PFSK-1 (cell line): ENCODE measurements at regions not wholly inside any gene's neighbourhood (a gene's known extent, or its start where the extent isn't known, plus 50 kb on each side); places are given as distances from the start of the nearest gene placed in this dataset.

Source experiments
- POLR2AphosphoS5 ChIP-seq: IDR thresholded peaks from 2 replicates; pipeline ENCODE4 v1.6.1; 2012; ENCODE audit warnings: low read depth, mild to moderate bottlenecking, control low read depth, low read length, moderate library complexity
- SIN3A ChIP-seq: IDR thresholded peaks from 2 replicates; pipeline ENCODE4 v1.6.1; 2012; ENCODE audit warnings: mild to moderate bottlenecking, low read length, moderate library complexity, borderline replicate concordance; ENCODE audit not compliant: insufficient read depth
- TAF1 ChIP-seq: IDR thresholded peaks from 2 replicates; pipeline ENCODE4 v1.6.1; 2012; ENCODE audit warnings: low read length, control low read depth, borderline replicate concordance; ENCODE audit not compliant: insufficient read depth
- TF ChIP-seq, protein P1 (sequence below), 2 experiments: IDR thresholded peaks; 2 replicates each; pipeline versions ENCODE4 v1.6.1 to v1.8.0; 2011 to 2012; ENCODE audit warnings: low read depth in 2 of 2, low read length in 2 of 2, control low read depth in 1 of 2, inconsistent platforms in 1 of 2, mild to moderate bottlenecking in 1 of 2, moderate library complexity in 1 of 2; ENCODE audit not compliant: insufficient read depth in 1 of 2

DNA sequence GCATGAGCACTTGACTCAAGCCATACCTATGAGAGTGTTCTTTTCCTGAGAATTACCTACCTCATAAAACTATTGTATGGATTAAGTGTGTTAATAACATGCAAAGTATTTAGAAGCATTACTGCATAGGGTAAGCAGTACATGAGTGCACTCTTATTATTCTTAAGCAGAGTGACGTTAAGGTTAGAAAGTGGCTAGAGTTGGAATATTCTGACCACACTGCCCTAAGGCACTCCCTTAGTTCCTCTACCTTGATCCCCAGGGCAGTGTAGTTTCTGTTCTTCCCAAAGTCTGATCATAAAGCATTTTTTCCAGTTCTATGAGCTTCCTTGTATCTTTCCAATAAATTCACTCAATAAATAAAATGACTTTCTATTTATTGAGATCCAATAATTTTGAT lies 189.2 kb downstream of the PCSK1 start:
- TF ChIP-seq TAF1 = no peak
- no peak for TF ChIP-seq POLR2AphosphoS5
- TF ChIP-seq, protein P1, sequence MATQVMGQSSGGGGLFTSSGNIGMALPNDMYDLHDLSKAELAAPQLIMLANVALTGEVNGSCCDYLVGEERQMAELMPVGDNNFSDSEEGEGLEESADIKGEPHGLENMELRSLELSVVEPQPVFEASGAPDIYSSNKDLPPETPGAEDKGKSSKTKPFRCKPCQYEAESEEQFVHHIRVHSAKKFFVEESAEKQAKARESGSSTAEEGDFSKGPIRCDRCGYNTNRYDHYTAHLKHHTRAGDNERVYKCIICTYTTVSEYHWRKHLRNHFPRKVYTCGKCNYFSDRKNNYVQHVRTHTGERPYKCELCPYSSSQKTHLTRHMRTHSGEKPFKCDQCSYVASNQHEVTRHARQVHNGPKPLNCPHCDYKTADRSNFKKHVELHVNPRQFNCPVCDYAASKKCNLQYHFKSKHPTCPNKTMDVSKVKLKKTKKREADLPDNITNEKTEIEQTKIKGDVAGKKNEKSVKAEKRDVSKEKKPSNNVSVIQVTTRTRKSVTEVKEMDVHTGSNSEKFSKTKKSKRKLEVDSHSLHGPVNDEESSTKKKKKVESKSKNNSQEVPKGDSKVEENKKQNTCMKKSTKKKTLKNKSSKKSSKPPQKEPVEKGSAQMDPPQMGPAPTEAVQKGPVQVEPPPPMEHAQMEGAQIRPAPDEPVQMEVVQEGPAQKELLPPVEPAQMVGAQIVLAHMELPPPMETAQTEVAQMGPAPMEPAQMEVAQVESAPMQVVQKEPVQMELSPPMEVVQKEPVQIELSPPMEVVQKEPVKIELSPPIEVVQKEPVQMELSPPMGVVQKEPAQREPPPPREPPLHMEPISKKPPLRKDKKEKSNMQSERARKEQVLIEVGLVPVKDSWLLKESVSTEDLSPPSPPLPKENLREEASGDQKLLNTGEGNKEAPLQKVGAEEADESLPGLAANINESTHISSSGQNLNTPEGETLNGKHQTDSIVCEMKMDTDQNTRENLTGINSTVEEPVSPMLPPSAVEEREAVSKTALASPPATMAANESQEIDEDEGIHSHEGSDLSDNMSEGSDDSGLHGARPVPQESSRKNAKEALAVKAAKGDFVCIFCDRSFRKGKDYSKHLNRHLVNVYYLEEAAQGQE (IDR thresholded peaks at IDR 0.05; ENCODE audit: insufficient read depth in 1 of 2, low read depth in 2 of 2, low read length in 2 of 2) = no peak
- no peak for TF ChIP-seq SIN3A
